ENCODE measurements at regions not wholly inside any gene's neighbourhood (a gene's known extent, or its start where the extent isn't known, plus 50 kb on each side); places are given as distances from the start of the nearest gene placed in this dataset.

DNA sequence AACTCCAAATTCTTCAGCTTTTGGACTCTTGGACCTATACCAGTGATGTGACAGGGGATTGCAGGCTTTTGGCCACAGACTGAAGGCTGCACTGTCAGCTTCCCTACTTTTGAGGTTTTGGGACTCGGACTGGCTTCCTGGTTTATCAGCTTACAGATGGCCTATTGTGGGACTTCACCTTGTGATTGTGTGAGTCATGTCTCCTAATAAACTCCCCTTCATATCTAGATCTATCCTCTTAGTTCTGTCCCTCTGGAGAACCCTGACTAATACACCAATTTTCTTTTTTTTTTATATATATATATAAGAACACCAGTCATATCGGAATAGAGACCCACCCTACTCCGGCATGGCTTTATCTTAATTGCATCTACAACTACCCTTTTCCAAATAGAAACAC is 166.8 kb downstream of the ETV1 start:
- no peak for DNase-seq

DNA sequence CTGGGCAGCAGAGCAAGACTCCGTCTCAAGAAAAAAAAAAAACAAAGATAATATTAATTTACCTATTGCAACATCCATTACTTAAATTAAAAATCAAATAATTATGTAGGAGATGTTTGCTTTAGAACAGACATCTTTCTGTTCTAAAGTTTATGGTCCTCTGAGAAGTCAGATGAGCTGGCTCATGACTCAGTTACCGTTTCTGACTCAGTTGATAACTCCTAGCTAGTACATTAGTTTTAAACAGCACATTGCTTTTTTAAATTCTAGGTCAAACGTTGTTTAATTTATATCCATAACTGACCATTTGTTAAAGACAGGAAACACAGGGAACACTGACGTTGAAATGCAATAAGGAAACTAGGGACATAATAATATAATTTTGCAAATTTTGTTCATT is 162.7 kb downstream of the ETV1 start:
- DNase-seq: no peak

DNA sequence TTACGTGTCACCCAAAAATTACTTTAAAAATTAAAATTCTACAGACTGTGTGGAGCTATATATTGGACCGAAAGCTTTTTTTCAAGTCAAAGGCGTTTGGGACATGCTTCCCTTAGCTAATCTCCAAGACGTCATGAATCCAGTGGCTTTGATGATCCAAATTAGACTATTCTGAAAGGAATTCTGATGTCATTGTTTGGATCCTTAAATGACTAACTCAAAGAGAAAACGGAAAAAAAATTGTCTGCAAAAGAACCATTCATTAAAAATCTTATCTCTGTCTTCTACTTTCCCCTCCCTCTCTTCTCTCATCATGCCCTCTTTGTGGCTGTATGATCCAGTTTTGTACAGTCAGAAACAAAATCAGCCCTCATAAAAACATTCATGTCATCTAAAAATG is 161.8 kb downstream of the ETV1 start:
- no peak for DNase-seq

DNA sequence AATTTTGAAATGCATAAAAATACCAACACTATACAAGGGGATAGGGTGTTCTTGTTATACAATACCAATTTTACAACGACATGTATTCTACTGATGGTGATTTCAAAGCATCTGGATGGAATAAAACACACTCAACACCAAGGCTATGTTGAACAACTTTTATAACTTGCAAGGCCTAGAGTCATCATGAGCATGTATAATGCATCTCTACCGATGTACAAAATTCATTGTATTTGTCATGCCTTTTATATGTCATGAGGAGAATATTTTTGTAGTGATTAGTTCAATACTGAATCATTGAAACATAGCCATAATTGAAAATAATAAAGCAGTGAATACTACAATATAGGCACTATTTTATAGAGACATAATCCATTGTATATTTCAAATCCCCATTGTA is 160.2 kb downstream of the ETV1 start:
- no peak for DNase-seq

DNA sequence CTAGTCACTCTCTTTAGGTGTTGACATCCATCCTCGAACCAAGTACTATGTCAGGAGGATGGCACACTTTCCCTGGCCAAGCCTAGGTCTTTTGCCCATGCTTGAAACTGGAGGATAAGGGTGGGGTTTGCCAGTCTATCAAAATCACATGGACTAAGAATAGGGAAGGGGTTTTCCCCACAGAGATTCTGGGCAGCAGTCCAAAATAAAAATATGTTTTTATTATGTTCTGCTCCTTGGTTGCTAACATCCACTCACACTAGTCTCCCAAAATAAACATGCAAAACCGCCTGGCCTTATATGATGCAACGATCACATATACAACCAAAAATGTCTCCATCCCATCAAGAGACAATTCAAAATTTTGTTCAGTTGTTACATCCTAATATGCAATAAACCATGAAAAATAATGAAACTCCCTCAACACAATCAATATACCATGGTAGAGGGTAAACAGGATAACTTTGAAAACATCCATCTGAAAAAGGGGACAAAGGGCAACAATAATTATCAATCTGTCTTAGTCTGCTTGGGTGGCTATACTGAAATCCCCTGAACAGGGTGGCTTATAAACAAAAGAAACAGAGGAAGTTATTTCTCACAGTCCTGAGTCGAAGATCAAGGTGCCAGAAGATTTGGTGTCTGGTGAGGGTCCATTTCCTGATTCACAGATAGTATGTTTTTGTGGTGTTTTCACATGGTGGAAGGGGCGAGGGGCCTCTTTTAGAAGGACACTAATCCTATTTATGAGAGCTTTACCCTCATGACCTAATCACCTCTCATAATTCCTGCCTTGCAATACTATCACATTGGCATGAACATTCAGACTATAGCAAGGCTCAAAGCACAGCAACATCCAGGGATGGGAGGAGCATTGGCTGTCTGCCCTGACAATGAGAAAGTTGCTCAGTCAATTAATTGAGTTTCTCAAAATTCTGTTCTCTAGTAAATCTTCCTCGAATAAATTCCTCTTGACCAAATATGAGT is 159.3 kb downstream of the ETV1 start:
- no peak for DNase-seq

DNA sequence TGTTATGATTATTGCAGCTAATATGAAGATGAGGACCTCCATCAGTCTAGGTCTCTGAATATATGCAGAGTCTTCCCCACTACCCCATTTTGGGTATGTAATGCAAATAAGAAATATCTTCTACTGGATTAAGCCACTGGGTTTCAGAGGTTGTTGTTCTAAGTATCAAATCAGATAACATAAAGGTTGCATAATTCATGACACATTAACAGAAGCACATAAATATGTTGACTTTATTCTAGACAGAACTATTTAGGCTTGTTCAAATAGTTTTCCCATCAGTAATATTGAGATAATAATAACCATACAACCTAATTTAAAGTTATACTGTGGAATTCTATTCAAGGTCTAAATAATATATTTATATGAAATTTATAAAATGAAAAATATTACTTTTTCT is 157.1 kb downstream of the ETV1 start:
- DNase-seq: no peak

DNA sequence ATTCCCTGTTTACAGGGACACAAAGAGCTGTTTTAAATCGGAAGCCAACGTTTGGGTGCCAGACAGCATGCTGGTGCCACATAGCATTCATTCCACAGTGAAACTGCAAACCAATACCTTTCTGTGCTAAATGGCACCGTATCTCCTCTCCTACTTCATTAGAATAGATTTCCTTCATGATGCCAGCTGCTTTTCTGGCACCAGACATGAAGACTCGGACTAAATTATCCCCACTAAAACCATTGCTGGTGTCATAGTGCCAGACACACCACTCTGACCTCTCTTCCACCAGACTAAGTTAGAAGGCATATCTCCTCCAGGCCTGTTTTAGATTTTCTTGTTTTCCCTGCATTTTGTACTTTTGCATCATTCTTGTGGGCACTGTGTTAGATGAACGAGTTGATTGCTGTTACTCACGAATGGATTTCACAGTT is 155.1 kb downstream of the ETV1 start:
- no peak for DNase-seq

DNA sequence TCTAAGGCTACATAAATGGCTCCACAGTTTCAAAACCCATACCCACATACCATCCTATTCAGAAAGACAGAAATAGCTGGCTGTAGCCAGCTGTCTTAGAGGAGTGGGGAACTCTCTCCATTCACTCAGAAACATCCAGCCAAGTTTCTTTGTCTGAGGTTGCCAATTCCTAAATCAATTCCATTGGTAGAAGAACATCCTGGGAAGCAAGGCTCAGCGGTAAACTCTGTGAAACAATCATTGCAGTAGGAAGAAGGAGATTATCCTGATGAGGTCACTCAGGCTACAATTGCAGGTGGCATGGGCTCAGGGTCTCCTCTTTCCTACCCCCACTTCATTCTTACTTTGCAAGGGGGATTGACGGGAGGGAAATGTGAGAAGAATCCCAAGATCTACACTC is 154.0 kb downstream of the ETV1 start:
- no peak for DNase-seq

DNA sequence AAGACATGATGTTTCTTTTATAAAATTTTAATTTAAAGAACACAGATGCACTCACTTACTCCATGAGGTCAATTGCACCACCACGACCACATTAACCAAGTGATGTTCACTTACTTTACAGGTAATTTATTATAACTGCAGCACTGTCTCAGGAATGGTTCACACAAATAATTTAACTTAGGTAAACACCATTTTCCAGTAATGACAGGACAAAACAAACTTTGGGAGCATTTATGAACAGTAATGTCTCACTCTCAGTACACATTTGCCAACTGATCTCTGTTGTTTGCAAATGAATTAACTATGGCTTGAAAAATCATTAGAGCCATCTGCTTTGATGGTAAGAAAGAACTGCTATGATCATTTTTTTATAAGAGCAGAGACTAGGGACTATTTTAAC is 150.4 kb downstream of the ETV1 start:
- no peak for DNase-seq

Measured in NCI-H524 (cell line).